ENCODE measurements at regions not wholly inside any gene's neighbourhood (a gene's known extent, or its start where the extent isn't known, plus 50 kb on each side); places are given as distances from the start of the nearest gene placed in this dataset.

DNA sequence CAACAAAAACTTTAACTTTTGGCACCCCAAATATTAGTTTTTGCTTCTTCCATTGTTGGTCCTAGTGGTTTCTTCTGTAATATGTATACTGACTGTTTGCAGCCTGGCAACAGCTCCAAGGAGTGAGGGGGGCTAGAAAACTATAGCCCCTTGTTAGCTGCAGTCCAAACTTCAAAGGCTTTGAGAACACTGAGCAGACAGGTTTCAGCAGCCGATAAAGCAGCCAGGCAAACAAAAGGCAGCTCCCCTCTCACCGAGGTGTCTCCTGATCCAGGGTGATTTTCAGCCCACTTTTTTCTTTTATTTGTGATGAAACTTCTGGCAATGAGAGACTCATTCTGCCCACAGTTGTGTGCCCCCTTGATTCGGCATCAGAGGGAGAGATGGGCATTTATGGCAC lies 80.7 kb downstream of the OLIG3 start:
- no peak for ATAC-seq
- DNase-seq = no peak
- no peak for TF ChIP-seq POLR2A (IDR thresholded peaks at IDR 0.05)
- TF ChIP-seq, protein P1, sequence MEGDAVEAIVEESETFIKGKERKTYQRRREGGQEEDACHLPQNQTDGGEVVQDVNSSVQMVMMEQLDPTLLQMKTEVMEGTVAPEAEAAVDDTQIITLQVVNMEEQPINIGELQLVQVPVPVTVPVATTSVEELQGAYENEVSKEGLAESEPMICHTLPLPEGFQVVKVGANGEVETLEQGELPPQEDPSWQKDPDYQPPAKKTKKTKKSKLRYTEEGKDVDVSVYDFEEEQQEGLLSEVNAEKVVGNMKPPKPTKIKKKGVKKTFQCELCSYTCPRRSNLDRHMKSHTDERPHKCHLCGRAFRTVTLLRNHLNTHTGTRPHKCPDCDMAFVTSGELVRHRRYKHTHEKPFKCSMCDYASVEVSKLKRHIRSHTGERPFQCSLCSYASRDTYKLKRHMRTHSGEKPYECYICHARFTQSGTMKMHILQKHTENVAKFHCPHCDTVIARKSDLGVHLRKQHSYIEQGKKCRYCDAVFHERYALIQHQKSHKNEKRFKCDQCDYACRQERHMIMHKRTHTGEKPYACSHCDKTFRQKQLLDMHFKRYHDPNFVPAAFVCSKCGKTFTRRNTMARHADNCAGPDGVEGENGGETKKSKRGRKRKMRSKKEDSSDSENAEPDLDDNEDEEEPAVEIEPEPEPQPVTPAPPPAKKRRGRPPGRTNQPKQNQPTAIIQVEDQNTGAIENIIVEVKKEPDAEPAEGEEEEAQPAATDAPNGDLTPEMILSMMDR (IDR thresholded peaks at IDR 0.05) = no peak
- H3K27me3 ChIP-seq = peaks cover 0 to 37% (median 4%) of the 10 kb centered on the region in 9 donors
- intact Hi-C loops (cut with DNase I) = loop anchor here in 6 of 10 donors (5.0 to 10.0 kb wide), 5 partner anchors 79 to 329 kb away; no protein-coding TSS in a partner anchor
- H3K27ac ChIP-seq = no peak overlapping the region
- no peaks in the 10 kb centered on the region for H3K9me3 ChIP-seq
- H3K4me3 ChIP-seq = no peak overlapping the region
- no peaks in the 10 kb centered on the region for H3K36me3 ChIP-seq
- 52 to 60% (median 55%) methylated on average over 3 of the region's 3 CpGs for WGBS, 4 donors
- peaks cover 0 to 17% (median 2%) of the 10 kb centered on the region in 12 donors for H3K4me1 ChIP-seq

DNA sequence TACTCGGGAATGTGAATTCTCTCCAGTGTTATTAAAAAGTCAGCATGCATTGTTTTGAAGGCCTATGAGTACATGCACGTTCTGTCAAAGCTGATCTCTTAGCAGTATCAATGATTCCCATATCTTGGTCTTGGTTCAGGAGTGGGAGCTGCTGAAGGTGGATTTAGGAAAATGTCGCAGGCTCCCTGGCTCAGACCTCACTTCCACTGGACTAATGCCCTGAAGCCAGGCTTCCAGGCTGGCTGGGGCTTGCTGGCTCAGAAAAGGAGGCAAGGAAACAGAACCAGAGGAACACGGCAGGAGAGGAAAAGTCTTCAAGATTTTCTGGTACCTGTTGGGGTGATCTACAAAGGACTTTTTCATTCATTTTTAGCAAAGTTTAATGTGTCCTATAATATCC lies 81.6 kb downstream of the OLIG3 start:
- TF ChIP-seq, protein P1 (IDR thresholded peaks at IDR 0.05) = no peak
- TF ChIP-seq POLR2A (IDR thresholded peaks at IDR 0.05) = no peak

DNA sequence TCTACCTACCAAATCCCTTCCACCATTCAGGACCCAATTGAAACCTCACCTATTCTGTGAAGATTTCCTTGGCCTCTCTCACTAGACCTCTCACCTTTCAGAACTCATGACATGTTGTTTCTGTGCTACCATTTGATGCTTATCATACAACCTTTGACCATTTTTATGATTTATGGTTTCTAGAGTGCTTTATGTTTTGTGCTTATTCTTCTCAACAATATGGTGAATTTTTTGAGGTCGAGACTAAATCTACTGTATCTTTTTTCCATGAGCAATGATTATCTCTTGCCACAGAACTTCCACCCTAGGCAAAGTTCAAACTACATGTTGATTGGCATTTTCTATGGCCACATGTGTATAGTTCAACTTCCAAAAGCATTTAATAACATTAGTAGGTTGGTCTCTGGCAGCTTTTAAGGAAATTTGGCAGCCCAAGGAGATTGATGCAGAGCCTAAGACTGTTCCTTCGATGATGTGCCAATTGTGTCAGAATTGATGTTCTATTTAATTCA lies 84.9 kb downstream of the OLIG3 start:
- Histone ChIP-seq H3K4me3 (no peak overlapping the region), H3K27ac (no peak overlapping the region), H3K27me3 (peaks cover 0 to 36% (median 4%) of the 10 kb centered on the region in 9 donors), H3K4me1 (peaks cover 0 to 3% (median 0%) of the 10 kb centered on the region in 12 donors), H3K36me3 (no peaks in the 10 kb centered on the region), H3K9me3 (peaks cover 0 to 2% (median 0%) of the 10 kb centered on the region in 12 donors)
- no peak for ATAC-seq
- DNase-seq = no peak
- 62 to 83% (median 74%) methylated on average over 2 of the region's 2 CpGs for WGBS, 4 donors
- TF ChIP-seq, protein P1 (IDR thresholded peaks at IDR 0.05) = no peak
- no peak for TF ChIP-seq POLR2A (IDR thresholded peaks at IDR 0.05)
- intact Hi-C loops (cut with DNase I) = no loop called here

More for the DNA sequence above, 81.6 kb downstream of the OLIG3 start:
- no peaks in the 10 kb centered on the region for H3K36me3 ChIP-seq
- DNase-seq = no peak
- H3K27ac ChIP-seq = no peak overlapping the region
- peaks cover 0 to 37% (median 4%) of the 10 kb centered on the region in 9 donors for H3K27me3 ChIP-seq
- peaks cover 0 to 17% (median 2%) of the 10 kb centered on the region in 12 donors for H3K4me1 ChIP-seq
- H3K4me3 ChIP-seq = no peak overlapping the region
- H3K9me3 ChIP-seq = no peaks in the 10 kb centered on the region
- 62 to 87% (median 67%) methylated on average over 4 of the region's 4 CpGs for WGBS, 4 donors
- intact Hi-C loops (cut with DNase I) = loop anchor here in 6 of 10 donors (5.0 to 10.0 kb wide), 5 partner anchors 78 to 328 kb away; no protein-coding TSS in a partner anchor
- ATAC-seq = no peak

DNA sequence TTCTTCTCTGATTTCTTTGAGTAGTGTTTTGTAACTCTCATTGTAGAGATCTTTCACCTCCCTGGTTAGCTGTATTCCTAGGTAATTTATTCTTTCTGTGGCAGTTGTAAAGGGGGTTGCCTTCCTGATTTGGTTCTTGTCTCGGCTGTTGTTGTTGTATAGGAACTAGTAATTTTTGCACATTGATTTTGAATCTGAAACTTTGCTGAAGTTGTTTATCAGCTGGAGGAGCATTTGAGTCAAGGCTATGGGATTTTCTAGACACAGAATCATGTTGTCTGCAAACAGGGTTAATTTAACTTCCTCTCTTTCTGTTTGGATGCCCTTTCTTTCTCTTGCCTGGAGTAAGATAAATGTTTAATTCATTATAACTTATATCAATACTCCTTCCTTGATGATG lies 86.4 kb downstream of the OLIG3 start:
- WGBS, 4 donors = 82 to 89% (median 85%) methylated on average over 1 of the region's 1 CpG
- H3K27me3 ChIP-seq = peaks cover 0 to 21% (median 0%) of the 10 kb centered on the region in 9 donors
- TF ChIP-seq, protein P1 (IDR thresholded peaks at IDR 0.05) = no peak
- no peak for TF ChIP-seq POLR2A (IDR thresholded peaks at IDR 0.05)
- intact Hi-C loops (cut with DNase I) = no loop called here
- no peak for DNase-seq
- H3K4me1 ChIP-seq = no peaks in the 10 kb centered on the region
- no peak overlapping the region for H3K4me3 ChIP-seq
- H3K36me3 ChIP-seq = no peaks in the 10 kb centered on the region
- peaks cover 0 to 2% (median 0%) of the 10 kb centered on the region in 12 donors for H3K9me3 ChIP-seq
- ATAC-seq = no peak
- no peak overlapping the region for H3K27ac ChIP-seq
